SH-SY5Y (cell line): ENCODE measurements at regions not wholly inside any gene's neighbourhood (a gene's known extent, or its start where the extent isn't known, plus 50 kb on each side); places are given as distances from the start of the nearest gene placed in this dataset.

ENCODE experiments used
- GATA2 ChIP-seq: IDR thresholded peaks from 2 replicates; pipeline ENCODE4 v1.6.1; 2011; ENCODE audit warnings: mild to moderate bottlenecking, low read depth, low read length
- GATA3 ChIP-seq: IDR thresholded peaks from 2 replicates; pipeline ENCODE4 v1.6.1; 2011; ENCODE audit warnings: low read depth, mild to moderate bottlenecking, low read length, moderate library complexity

DNA sequence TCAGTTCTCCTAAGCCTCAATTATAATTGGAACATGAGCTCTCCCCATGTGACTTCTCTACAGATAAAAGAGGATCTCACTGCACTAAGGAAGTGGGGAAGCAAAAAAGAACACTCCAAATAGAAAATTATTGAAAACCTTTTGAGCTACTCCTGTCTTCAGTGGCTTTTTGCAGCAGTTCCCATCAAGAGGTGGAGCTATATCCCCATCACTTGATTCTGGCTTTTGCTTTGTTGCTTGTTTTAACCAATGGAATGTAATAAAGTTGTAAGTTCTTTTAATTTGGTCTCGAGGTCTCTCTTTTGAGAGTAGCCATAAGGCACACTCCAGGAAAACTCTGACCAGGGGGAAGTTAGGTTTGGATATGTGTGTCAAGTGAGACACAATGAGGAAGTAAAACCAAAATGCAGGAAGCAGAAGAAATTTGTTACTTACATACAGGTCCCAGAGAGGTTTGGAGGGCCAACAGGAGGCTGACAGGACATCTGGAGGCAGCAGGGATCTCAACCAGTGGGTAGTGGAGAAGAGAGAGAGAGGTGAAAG, 569.4 kb downstream of the HTR7 start:
- TF ChIP-seq GATA3 (no peak), GATA2 (no peak)
